ENCODE measurements at regions not wholly inside any gene's neighbourhood (a gene's known extent, or its start where the extent isn't known, plus 50 kb on each side); places are given as distances from the start of the nearest gene placed in this dataset.

DNA sequence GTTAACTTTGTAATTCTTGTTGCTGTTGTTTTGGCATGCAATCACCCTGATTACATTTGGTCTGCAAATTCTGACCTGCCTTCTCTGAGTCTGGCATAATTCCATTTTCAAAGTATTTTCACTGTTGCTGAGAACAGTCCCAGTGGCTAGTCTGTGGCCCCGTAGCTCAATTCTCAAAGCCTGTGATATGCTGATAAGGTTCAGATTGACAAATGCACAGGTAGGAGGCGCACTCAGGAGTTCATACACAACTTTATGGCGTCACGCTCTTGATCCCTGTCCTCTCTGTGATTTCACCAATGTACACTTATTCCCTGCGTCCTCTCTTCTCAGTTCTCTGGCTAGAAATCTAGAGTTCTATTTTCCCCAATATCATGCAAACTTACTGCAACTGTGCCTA, 376.6 kb upstream of the SLCO3A1 start:
- DNase-seq: no peak

GRCh38 chr15:91478717-91479191, 374.8 kb upstream of the SLCO3A1 start:
- no peak for DNase-seq

DNA sequence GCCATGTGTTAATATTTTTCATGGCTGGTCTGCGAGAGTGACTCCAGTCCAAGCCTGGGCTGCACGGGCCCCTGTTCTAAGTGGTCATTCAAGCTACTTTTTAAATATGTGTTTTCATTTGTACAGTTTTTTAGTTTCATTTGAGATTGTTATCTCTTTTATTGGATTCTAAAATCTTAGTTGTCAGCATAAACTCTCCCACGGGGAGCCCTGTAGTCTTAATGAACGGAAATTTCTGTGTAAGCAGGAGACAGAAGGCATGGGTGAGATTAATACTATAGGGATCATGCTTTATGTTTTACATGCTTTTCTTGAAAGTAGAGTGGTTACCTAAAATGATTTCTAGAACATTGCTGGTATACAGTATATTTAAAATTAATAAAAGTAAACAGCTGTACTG, 373.1 kb upstream of the SLCO3A1 start:
- no peak for DNase-seq

DNA sequence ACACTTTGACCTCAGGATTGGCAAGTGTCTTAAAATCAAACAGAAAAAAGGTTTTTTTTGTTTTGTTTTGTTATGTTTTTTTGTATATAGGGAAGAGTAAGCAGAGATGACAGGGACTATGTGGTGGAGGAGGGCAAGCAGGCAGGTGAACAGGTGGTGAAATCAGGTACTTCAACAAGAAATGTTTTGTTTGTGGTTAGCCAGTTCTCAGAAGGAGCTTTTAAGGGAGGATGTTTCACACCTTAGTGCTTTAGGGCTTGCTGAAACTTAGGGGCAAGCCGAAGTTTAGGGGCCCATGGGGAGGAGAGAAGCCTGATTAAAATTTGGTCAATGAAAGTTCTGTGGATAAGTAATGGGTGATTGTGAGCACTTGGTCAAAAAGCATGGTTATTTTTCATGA, 370.7 kb upstream of the SLCO3A1 start:
- peak; percentile 59 for DNase-seq

DNA sequence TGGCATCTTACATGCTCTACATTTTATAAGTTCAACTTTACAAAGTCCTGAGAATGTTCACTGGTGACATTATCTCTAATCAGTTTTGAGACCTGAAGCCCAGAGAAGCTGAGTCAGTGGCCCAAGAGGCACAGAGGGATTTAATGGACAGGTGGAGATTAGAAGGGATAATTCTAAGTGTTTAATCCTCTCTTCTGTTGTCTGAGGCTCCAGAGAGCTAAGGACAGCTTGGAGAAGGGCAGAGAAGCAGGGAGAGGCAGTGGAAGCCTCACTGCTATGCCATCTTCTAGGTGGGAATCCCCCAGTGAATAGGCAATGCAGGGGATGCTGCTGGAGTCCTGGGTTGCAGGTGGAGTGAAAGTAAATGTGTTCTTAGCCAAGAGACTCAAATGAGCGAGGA, 369.4 kb upstream of the SLCO3A1 start:
- DNase-seq: no peak

DNA sequence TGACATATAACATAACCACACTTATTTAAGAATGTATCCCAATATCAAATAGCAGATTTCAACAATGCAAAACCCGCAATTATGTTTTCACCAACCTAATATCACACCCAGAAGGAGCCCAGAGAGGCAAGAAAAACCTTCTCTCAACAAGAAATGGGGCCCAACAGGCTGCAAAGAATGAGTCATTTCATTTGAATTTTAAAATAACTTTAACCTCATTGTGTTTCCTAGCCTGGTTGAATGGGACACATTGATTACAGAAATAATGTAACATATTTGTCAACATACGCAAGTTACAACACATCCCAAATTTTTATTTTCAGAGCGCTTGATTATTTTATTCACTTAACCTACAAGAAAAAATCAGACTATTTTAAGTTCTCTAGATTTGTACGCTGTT, 365.1 kb upstream of the SLCO3A1 start:
- no peak for DNase-seq

GRCh38 chr15:91490211-91490610, 363.3 kb upstream of the SLCO3A1 start:
- no peak for DNase-seq

DNA sequence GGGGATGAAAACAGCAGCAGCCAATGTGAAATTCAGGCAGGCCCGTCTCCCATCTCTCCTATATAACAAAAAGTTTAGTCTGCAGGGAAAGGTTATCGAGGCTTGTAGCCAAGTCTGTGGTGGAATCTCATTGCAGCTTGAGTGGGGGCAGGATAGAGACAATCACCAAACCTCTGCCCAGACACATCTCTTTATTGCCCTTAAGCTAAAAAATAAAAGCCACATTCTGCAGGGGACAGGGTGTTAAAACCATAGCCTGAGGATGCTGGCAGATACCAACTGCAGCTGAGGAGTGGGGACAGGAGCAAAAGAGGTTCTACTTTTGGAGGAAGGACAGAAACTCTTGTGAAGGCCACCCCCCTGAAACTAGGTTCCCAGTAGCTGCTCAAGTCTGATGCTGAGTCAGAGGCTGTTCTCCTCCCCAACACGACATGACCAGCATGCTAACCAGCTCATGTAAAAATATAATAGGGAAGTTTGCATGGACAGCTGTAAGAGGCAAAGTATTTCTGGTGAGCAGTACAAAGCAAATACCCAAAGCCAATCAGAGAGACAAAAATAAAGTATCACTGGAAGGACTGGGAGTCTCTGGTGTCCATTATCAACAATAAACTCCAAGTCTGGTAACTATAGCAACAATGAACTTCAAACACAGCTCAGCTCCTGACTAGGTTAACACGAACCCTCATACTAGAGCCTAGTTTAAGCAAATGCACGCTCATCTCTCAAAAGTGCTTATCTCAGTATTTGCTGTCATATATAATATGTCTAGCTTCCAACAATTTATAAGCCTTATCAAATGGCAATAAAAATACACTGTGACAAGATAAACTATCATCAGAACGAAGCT, 362.2 kb upstream of the SLCO3A1 start:
- peak; percentile 19 for DNase-seq

DNA sequence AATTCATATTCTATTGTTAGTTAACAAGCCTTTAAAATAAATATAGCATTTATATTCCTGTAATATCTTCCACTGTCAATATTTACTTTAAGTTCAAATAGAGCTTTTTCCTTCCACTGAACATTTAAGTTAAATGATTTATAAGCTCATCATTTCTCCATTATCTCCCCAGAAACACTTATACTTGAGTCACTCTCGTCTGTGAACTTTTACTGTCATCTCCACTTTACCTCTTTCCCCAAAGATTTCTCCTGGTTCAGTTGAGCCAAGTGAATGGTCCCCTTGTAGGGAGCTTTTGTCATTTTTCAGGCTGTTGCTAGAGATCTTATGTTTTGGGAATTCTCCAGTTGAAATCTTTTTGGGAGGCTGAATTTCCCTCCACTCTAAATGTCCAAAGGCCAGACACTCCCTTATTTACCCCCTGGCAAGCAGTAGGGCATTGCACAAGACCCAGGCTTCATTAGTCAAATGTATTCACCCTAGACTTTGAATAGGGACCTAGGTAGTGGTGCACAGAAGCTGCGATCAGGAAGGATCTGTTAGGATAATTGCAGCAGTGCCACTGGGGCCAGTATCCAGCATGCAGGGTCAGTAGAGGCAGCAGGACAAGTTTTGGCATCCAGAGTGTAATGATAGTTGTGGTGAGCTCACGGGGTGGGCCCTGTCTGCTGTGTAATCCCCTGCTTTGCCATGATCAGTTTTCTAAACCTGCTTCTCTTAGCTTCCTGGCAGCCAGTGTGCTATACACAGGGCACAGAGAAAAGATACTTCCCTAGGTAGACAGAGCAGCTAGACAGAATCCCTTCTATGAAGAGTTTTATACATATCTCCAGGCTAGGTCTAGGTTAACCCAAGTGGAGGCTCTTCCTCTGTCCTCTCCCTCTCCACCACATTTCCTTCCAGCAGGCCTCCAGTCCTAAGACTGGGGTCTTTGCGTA, 356.5 kb upstream of the SLCO3A1 start:
- DNase-seq: no peak

DNA sequence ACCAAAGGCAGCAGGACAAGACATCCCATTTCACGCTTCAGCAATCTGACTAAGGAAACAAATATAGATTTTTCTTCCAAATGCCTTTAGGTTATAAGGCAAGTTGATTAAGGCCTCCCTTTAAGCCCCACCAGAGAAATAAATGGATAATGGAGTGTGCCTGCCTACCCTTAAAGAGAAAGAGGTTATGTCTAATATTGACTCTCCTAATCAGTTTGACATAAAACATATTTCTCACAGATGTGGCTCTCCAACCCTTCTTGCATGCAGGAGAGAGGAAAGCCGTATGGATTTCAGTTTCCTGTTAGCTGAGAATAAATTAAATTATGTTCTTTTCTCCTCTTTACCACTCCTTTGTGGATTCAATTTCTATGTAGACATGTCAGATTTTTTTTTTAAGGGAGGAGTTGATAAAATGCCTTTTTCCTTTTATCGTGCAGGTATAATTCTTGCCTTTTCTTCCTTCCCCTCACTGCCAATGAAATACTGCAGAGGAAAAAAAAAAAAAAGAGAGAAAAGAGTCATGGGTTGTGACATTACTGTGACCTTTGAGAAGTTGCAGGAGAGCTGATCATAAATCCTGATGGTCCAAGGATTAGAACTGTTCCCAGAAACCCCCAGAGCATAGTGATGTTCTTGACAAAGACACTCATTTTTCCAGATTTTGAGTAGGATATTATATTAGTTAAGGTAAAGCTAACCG, 355.3 kb upstream of the SLCO3A1 start:
- DNase-seq: no peak

DNA sequence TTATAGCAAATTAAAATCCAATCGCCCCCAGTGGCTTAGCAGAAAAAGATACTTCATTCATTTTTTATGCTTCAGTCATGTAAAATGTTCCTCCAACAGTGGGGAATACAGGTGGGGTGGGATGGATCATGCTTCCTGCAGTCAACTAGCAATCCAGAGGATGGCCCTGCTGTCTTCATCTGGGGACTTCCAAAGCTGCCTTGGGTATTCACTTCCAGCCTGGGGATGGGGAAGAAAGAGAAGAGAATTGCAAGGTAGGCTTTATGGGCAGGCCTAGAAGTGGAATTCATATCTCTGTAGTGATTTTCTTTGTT, 354.8 kb upstream of the SLCO3A1 start:
- no peak for DNase-seq

- DNase-seq: no peak
Observed at GRCh38 chr15:91499774-91500383, 353.6 kb upstream of the SLCO3A1 start.

- no peak for DNase-seq
Observed at GRCh38 chr15:91508633-91509032, 344.9 kb upstream of the SLCO3A1 start.

GRCh38 chr15:91514147-91514546, 339.4 kb upstream of the SLCO3A1 start:
- DNase-seq: no peak

- peak; percentile 17 for DNase-seq
Observed at GRCh38 chr15:91515188-91515754, 338.2 kb upstream of the SLCO3A1 start.

- DNase-seq: no peak
Observed at GRCh38 chr15:91516866-91517265, 336.6 kb upstream of the SLCO3A1 start.

DNA sequence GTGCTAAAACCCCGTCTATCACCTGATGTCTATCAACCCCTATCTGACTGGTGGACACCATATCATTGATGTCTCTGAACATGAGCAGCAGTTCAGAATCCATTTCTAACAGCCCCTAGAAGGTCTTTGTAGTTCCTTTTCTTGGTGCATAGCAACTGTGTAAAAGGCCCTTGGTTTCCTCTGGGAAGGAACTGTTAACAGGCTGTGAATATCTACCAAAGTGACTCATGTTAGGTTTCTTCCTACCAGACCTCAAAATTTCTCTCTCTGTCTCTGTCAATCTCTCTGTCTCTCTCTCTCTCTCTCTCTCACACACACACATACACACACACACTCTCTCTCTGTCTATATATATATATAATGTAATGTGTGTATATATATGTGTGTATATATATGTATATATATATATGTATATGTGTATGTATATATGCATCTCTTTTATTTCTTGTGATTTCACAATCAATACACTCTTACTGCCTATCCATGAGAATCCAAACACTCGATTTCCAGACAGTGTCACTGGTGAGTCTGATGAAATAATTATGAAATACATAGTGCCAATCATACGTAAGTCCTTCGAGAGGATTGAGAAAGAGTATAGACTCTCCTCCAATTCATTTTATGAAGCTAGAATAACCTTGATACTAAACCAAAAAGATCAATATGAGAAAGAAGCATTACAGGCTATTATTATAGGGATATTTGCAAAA, 335.9 kb upstream of the SLCO3A1 start:
- DNase-seq: no peak

DNA sequence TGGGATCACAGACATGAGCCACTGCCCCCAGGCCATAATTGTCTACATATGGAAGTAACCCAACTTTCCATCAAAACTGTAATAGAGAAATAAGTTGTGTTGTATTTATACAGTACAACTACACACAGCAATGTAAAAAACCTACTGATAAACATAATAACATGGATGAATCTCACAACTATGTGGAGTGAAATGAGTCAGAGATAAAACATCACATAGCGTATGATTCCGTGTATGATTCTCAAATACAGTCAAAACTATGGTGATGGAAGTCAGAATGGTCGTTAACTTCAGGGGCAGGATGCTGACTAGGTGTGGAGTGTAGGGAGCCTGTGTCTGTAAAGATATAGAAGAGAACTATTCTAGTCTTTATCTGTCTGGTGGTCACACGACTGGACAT, 332.7 kb upstream of the SLCO3A1 start:
- no peak for DNase-seq

- DNase-seq: no peak
Observed at GRCh38 chr15:91521548-91521947, 332.0 kb upstream of the SLCO3A1 start.

- DNase-seq: no peak
Observed at GRCh38 chr15:91521996-91522395, 331.5 kb upstream of the SLCO3A1 start.

GRCh38 chr15:91522605-91523332, 330.7 kb upstream of the SLCO3A1 start:
- no peak for DNase-seq

Data from CD4-positive, alpha-beta T cell treated with Interleukin-15 for 1 hour (primary cell).